GM19351 (cell line): ENCODE measurements at regions not wholly inside any gene's neighbourhood (a gene's known extent, or its start where the extent isn't known, plus 50 kb on each side); places are given as distances from the start of the nearest gene placed in this dataset.
"Not testable (repeated sequence)": the region's sequence is repeated elsewhere in the genome, so short reads cannot be mapped to it uniquely, and the experiment has no call there.

ENCODE experiments used
- ATAC-seq: cut with Tn5 transposase; IDR thresholded peaks from one replicate; pipeline ENCODE4 v1.9.1; 2021; ENCODE audit warnings: mild to moderate bottlenecking, moderate library complexity; ENCODE audit not compliant: unreplicated experiment

DNA sequence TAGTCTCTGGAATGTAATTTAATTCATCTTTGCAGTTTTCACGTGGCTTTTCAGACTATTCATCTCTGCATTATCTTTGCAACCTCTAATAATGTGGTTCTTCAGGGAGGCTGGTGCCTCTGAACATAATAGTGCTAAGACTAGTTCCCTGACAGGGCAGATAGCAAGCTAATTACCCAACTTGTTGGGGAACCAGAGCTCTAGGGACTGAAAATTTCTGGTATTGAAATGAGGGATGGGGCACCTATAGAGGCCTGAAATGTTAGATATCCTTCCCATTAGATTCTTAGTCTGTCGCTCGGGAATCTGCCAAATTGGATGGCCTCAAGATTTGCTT lies 693.6 kb upstream of the MAP3K7 start:
- ATAC-seq = no peak

DNA sequence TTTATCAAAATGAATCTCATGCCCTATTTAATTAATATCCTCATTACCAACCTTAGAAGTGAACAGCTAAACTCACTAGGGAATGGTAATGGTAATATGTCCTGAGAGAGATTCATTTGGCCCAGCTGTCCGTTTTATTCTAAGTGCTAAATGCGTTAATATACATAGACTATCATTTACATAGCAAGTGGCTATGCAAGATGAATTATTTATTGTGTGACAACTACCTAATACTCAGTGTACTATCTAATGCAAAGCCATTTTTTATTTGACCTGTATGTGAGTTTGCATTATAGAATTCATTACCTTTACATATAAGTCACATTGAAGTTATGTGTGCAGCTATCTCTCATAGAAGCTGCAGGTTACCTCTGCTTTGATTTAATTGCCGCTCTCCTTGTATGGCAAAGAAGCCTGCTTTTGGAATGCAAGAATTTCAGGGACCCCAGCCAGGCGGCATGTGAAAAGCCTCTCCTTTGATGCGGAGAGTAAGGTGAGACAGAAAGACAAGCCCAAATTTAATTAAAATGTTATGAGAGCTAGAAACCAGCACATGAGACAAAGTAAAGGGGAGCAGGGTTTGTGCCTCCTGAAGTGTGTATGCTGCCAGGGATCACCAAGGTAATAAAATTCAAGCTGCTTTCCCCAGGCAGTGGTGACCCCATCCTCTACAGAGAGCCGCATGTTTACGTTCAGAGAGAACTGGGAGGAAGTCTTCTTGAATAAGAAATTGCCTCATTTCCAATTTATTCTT lies 693.0 kb upstream of the MAP3K7 start:
- ATAC-seq = no peak

DNA sequence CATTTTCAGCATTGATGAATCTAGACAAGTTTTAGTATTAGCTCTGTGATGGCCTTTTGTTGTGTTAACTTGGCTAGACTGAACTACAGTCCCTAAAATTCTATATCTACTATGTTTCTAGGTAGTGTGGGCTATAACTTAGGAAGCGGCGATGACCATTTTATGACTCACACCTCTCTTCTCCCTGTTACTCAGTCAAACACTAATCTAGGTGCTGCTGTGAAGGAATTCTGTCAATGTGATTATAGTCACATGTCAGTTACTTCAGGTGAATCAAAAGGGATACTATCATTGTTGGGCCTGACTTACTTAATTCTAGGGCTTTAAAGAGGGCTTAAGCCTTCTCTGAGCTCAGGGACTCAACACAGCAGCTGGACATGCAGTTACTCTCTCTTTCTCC lies 691.5 kb upstream of the MAP3K7 start:
- no peak for ATAC-seq

DNA sequence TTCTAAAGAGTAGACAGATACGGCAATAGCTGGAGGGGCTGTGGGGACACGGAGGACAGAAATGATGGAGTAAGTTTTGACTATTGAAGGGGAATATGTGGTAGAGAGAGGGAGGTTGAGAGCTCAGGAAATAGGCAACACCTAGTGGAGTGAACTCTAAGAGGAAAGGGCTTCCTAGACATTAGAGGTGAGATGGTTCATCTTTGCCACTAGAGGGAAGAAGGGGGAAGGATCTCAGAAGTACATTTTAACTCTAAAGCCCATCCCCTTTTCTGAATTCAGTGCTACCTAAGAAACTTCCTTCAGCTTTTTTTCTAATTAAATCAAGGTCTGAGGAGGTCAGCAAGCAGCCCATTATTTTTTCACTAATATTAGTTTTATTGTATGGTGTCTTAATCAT lies 689.4 kb upstream of the MAP3K7 start:
- ATAC-seq = peak; percentile 77

DNA sequence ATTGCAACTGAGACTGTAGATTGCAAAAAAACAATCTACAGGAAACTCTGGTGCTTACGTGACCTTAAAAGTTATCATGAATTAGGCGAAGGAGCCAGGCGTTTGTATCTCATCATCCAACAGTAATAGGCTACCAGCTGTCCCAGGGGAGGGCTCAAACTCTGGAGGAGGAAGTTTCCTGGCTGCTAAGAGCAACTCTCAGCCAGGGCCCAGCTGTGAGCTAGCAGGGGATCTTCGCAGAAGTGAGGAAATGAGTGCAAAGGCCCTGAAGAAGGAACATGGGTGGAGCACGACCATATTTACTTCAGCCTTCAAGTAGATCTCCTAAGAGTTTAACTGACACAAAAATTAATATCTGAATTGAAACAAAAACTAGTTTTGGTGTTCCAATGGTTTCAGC lies 686.9 kb upstream of the MAP3K7 start:
- no peak for ATAC-seq

DNA sequence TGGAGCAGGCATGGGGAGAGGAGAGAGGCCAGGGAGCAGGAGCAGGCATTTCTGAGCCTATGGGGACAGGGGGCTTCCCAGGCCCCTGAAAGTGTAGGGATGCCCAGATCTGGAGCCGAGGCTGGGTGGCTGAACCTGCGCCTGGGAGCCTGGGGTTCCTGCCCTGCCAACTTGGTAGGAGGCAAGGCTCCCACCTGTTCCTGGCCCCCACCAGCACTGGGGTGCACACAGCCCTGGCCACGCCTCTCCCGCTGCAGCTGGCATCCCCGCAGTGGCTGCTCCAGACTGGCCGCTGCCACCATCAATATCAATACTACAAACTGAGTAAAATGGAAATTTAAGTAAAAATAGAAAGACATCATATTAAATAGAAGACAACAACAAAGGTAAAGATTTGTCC lies 684.9 kb upstream of the MAP3K7 start:
- ATAC-seq = no peak

DNA sequence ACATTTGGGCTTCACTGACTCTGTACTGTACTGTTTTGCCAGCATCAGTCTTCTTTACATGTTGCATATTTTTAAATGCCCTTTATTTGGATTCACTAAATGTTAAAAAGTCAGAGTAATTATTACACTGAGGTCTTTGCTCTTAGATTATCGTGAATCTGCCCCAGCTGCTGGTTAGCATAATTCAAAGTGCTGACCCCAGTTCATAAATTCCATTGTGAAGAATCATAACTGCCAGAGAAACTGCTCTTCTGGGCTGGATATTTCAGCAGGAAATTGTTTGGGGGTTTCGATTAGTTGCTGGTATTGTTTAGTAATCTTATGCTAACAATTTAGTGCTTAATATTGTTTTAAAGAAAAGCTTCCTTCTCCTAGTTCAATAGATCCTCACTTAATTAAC lies 682.1 kb upstream of the MAP3K7 start:
- ATAC-seq = no peak

DNA sequence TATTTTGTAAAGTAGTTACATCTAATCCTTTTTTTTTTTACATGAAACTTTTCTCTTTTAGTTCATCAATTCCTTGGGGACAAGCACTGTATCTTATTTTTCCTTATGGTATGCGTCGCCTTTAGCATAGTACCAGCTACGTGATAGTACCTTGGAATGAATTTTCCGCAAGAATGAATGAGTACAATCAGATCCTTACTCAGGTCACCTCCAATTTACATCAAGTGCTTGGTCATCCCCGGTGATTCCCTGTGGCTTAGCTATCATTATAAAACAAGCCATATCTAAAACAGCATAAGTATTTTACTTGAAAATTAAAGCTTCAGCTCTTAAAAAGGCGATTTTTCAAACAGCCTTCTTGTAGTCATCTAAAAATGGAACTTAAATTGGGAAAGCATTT lies 680.4 kb upstream of the MAP3K7 start:
- ATAC-seq = no peak

DNA sequence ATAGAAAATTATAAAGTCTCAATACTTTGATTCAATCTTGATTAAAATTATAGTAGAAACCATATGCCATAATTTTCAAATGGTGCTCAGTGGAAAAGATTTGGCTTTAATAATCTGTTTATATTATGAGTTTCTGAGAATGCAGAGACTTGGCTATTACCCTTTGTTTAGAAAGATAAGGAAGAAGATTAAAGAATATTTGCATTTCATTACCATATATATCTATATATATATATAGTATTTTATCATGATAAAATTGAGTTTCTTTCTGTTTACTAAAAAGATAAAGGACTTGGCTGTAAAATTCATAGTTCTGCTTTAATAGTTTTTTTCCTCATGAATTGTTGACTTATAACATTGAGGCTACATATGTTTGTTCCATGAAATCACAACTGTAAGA lies 679.3 kb upstream of the MAP3K7 start:
- ATAC-seq = no peak

DNA sequence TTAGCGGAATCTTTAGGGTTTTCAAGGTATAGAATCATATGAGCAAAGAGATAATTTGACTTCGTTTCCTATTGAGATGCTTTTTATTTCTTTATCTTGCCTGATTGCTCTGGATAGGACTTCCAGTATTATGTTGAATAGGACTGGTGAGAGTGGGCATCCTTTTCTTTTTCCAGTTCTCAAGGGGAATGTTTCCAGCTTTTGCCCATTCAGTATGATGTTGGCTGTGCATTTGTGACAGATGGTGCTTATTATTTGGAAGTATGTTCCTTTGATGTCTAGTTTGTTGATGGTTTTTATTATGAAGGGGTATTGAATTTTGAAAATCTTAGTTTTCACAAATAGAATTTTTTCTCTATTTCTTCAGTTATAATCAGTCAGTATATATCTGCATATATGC lies 656.6 kb upstream of the MAP3K7 start:
- ATAC-seq = no peak

DNA sequence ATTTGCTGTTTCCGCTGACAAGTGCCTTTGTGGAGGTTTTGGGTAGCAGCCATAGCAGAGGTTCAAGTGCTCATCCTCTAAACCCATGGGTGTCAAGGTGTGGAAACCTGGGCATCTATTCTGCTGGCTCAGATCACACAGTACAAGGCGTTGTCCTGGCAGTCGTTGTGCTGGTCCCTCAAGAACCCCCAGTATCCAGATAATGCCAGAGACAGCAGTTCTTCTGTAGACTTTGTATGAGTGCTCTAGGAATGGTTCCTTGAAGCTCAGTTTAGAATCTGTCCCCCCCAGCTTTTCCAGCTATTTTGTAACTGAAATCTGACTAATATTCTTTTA lies 655.7 kb upstream of the MAP3K7 start:
- ATAC-seq = no peak

DNA sequence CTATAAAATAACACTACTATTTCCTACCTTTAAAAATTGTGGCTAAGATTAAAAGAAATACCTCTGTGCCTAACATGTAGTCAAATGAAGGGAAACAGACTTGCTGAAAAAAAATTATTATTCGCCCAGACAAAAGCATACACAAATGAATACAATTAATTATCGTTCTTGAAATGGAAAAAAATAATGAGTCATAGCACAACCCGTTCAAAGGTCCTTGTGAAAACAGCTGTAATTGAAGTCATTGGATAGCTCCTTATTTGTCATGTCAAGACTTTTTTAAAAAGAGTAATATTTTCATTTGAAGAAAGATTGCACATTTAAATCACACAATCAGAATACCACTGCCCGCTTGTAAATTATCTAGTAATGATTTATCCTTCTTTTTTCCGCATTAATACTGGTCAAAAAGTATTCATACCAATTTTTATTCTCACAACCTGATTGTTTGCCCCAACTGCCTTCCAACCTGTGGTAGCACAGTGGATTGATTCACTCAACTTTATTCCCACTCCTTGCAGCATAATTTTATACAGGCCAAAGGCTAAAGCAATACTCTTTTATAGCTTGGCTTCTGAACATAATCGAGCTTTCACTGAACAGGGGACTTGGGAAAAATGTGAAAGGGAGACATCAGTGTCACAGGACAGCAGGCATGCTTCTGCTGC lies 655.2 kb upstream of the MAP3K7 start:
- ATAC-seq = no peak

DNA sequence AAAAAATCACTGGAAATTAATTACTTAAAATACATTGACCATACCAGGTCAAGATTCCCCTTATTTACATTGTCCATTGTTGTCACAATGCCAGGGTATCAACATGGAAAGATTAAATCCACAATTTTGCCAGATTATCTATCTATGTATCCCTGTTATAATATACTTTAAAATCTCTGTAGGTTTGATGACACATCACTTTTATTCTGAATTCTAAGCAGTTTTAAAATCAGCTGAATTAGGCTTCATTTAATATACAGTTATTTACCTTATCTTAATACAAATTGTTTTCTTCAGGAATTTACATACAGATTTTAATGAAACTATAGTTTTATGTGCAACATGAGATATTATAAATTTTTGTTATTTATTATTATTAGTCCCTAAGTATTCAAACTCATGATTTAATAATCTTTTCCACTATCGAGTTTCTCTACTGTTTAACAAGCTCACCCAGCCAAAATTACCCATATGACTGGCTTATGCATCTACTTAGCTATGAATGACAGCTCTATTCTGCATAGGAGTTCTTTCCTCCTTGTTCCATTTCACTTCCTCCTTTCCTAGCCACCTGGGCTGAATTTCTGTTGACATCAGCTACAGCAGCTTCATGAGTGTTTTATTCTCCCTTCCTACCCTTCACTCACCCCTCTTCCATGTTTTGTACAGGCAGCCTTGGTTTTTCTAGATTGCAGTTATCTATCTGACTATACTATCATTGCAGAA lies 654.2 kb upstream of the MAP3K7 start:
- ATAC-seq = peak; percentile 77

DNA sequence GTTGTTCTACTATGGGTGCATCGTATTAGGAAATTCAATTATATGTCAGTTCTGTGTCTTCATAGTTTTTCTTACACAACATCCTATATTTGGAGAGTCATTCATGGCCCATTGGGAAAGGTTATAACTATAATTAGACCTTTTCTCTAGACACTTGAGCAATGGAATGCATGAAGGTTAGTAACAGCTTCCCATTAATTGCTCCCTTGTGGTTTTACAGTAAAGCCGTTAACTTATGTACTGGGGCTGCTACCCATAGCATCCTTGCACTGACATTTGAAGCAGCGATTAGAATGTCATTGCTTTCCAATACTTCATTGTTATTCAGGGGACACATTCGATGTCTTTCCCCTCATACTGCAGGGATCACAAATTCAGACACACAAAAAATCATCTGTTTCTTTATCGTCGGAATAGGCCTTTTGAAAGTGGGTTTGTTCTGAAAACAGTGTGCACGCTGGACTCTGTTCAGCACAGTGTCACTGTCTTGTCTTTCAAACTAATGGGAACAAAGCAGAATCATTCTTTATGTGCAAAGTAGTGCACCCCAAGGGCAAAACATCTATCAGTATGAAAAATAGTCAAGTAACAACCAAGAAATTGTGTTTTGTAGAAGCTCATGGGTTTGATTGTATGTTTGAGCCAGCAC lies 634.3 kb upstream of the MAP3K7 start:
- ATAC-seq = no peak

DNA sequence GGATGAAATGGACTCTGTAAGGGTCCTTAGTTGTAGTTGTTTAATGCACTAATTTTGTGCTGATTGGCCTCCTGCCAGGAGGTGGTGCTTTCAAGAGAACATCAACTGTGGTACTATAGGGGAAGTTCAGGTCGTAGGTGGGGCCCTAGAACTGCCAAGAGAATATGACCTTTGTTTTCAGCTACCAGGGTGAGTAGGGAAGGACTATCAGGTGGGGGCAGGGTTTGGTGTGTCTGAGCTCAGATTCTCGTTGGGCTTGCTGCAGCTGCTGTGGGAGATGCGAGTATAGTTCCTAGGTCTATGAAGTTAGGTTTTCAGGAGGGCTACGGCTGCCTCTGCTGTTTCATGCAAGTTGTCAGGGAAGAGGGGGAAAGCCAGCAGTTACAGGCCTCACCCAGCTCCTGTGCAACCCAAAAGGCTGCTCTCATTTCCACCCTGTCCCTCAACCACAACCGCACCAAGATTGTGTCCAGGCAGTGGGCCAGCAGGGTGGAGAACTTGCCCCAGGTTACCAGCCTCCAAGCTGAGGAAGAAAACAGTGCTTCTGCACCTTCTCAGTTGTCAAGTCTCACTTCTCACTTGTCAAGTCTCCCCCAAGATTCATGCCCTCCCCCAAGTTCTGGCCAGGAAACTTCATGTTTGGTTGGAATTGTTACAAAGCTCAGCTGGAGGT lies 626.5 kb upstream of the MAP3K7 start:
- no peak for ATAC-seq

DNA sequence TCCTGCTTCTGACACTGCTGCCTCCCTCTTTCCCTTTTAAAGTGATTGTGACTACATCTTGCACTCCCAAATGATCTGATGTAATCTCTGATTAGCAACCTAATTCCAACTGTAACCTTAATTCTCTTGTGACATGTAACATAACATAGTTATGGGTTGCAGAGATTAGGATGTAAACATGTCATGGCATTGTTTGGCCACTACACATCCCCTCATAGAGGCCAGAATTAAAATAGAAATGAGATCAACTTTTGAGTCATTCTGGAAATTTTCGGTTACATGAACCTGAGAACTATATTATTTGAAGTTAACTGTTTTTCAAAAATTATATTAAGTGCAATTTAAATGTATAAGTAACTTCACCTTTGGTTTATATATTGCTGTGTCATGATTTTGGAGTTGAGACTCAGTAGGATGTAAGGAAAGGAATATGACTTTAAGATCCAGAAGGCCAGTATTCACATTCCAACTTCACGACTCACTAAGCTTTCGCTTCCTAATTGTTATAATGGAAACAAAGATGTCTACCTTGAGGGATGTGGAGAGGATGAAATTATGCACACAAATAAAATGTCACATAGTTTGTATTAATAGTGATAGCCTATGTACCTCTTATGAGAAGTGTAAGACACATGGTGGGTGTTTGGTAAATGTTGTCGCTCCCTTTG lies 611.9 kb upstream of the MAP3K7 start:
- ATAC-seq = no peak

DNA sequence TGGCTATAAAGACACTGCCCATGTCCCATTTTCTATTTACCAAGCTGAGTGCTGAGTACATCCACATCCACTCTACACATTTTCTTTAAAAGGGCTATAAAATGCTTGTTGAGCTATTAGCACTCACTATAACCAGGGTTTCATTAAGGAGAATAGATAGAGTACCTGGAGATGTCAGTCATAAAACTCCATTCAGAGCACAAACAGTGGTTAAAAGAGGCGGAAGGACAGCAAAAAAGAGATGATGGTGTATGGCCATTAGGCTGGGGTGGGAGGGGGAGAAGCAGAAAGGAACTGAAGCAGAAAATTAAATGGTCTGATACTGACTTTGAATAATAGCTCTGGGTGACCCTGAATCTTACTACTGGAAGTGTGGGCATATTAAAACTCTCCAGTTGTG lies 609.9 kb upstream of the MAP3K7 start:
- no peak for ATAC-seq

DNA sequence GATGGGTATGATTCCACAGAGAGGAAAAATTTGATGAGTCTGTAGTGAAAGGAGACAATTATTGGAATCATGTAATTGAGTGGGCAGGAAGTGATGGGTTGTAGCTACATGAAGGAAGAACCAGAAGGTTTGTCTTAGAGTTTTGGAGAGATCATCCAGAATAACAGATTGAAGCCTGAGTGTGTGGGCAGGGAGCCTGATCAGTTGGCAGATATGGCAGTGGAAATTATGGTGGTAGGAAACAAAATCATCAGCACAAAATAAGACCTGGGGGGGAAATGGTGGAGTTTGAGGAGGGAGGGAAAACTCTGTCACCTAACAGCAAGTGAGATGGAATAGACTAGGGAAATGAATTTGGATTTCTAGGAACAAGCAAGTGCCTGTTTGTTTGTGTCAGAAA lies 606.6 kb upstream of the MAP3K7 start:
- no peak for ATAC-seq

DNA sequence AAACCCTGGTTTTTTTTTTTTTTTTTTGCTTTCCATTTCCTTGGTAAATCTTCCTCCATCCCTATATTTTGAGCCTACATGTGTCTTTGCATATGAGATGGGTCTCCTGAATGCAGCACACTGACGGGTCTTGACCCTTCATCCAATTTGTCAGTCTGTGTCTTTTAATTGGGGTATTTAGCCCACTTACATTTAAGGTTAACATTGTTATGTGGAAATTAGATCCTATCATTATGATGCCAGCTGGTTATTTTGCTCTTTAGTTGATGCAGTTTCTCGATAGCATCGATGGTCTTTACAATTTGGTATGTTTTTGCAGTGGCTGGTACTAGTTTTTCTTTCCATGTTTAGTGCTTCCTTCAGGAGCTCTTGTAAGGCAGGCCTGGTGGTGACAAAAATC lies 603.2 kb upstream of the MAP3K7 start:
- ATAC-seq = not testable (repeated sequence)

DNA sequence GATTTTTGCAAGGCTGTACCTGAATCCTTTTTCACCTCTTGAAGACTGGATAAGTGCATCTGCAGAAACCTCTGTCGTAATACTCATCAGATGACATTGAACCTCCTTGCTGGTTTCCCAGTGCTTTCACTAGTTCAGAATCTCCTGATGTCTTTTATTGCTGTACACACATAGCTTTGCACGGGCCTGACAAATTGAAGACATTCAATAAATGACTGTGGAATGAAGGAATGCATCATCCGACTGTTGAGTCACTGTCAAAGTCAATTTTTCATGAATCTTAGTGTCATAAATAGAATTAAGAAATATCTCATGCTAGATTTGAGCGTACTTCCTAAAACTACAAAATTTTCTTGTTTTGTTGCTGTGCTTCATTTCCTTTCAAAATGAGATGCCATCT lies 598.2 kb upstream of the MAP3K7 start:
- ATAC-seq = no peak

DNA sequence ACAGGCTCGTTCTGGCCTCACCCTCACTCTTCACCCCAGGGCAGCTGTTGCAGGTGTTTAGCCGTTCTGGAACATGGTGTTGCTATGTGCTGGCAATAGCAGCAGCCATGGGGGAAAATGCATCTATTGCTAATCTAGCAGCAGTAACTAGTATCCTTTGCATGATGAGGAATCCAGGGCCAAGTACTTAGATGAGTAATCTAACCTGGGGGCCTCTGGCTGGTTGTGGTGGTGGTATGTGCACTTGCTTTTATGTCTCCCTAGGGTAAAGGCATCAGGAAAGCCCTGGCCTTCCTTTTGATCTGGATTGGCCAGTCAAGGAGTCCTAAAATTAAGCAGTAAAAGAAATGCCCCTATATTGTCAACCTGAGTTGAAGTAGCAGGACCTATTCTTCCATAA lies 594.5 kb upstream of the MAP3K7 start:
- ATAC-seq = no peak
